ENCODE measurements at regions not wholly inside any gene's neighbourhood (a gene's known extent, or its start where the extent isn't known, plus 50 kb on each side); places are given as distances from the start of the nearest gene placed in this dataset.
"Not testable (repeated sequence)": the region's sequence is repeated elsewhere in the genome, so short reads cannot be mapped to it uniquely, and the experiment has no call there.

GRCh38 chr3:6392123-6392522, 468.8 kb upstream of the GRM7 start:
- no peak for DNase-seq

GRCh38 chr3:6394944-6395343, 466.0 kb upstream of the GRM7 start:
- no peak for DNase-seq

GRCh38 chr3:6396631-6397030, 464.3 kb upstream of the GRM7 start:
- DNase-seq: no peak

- DNase-seq: not testable (repeated sequence)
Observed at GRCh38 chr3:6402666-6403065, 458.2 kb upstream of the GRM7 start.

GRCh38 chr3:6406923-6407322, 454.0 kb upstream of the GRM7 start:
- not testable (repeated sequence) for DNase-seq

GRCh38 chr3:6416049-6416661, 444.8 kb upstream of the GRM7 start:
- no peak for DNase-seq

GRCh38 chr3:6417174-6417573, 443.7 kb upstream of the GRM7 start:
- no peak for DNase-seq

GRCh38 chr3:6418485-6418884, 442.4 kb upstream of the GRM7 start:
- DNase-seq: no peak

GRCh38 chr3:6421666-6422445, 439.1 kb upstream of the GRM7 start:
- DNase-seq: no peak

- no peak for DNase-seq
Observed at GRCh38 chr3:6425289-6425820, 435.6 kb upstream of the GRM7 start.

- not testable (repeated sequence) for DNase-seq
Observed at GRCh38 chr3:6428276-6428675, 432.6 kb upstream of the GRM7 start.

GRCh38 chr3:6435951-6436350, 425.0 kb upstream of the GRM7 start:
- DNase-seq: no peak

- DNase-seq: no peak
Observed at GRCh38 chr3:6437631-6438030, 423.3 kb upstream of the GRM7 start.

GRCh38 chr3:6438031-6438430, 422.9 kb upstream of the GRM7 start:
- no peak for DNase-seq

GRCh38 chr3:6439226-6439625, 421.7 kb upstream of the GRM7 start:
- no peak for DNase-seq

- no peak for DNase-seq
Observed at GRCh38 chr3:6439824-6440223, 421.1 kb upstream of the GRM7 start.

- no peak for DNase-seq
Observed at GRCh38 chr3:6444888-6445658, 415.8 kb upstream of the GRM7 start.

- DNase-seq: no peak
Observed at GRCh38 chr3:6447166-6447801, 413.6 kb upstream of the GRM7 start.

GRCh38 chr3:6448011-6448410, 412.9 kb upstream of the GRM7 start:
- DNase-seq: no peak

- DNase-seq: no peak
Observed at GRCh38 chr3:6449099-6449498, 411.8 kb upstream of the GRM7 start.

GRCh38 chr3:6452974-6453373, 407.9 kb upstream of the GRM7 start:
- DNase-seq: no peak

GRCh38 chr3:6455031-6455430, 405.9 kb upstream of the GRM7 start:
- no peak for DNase-seq

- no peak for DNase-seq
Observed at GRCh38 chr3:6467186-6467585, 393.7 kb upstream of the GRM7 start.
